Kidney (tissue), 13 donors: ENCODE measurements at regions not wholly inside any gene's neighbourhood (a gene's known extent, or its start where the extent isn't known, plus 50 kb on each side); places are given as distances from the start of the nearest gene placed in this dataset.
"Not testable (repeated sequence)": the region's sequence is repeated elsewhere in the genome, so short reads cannot be mapped to it uniquely, and the experiment has no call there.

Experiments
- DNase-seq, 5 donors: peaks; one replicate each; pipeline ENCODE4 v3.0.0-alpha.2; 2013 to 2020
- FAIRE-seq: peaks from 2 replicates; lab custom pipeline; 2012; peaks lifted over from hg19 to GRCh38; lab: Jason Lieb, UNC
- H3K27ac ChIP-seq, 2 donors: one replicate each; pipeline ENCODE4 v1.7.0; 2013; ENCODE audit warnings: low read depth in 2 of 2, low read length in 2 of 2, inconsistent platforms in 1 of 2
- H3K27me3 ChIP-seq: one replicate; pipeline ENCODE4 v1.7.1; 2013; ENCODE audit warnings: low read length, inconsistent platforms; ENCODE audit not compliant: control insufficient read depth, insufficient read depth
- H3K36me3 ChIP-seq, 3 donors: one replicate each; pipeline versions ENCODE4 v1.7.0 to v1.7.1; 2013; ENCODE audit warnings: low read length in 3 of 3, control low read depth in 1 of 3, inconsistent platforms in 1 of 3; ENCODE audit not compliant: insufficient read depth in 3 of 3, control insufficient read depth in 2 of 3
- H3K4me1 ChIP-seq, 3 donors: one replicate each; pipeline versions ENCODE4 v1.7.0 to v1.7.1; 2013; ENCODE audit warnings: low read length in 3 of 3, inconsistent platforms in 1 of 3, low read depth in 1 of 3; ENCODE audit not compliant: control insufficient read depth in 2 of 3, insufficient read depth in 2 of 3
- H3K4me3 ChIP-seq, 3 donors: one replicate each; pipeline versions ENCODE4 v1.7.0 to v1.8.1; 2013; ENCODE audit warnings: low read length in 3 of 3, control low read depth in 1 of 3, inconsistent platforms in 1 of 3
- H3K9ac ChIP-seq, 3 donors: one replicate each; pipeline versions ENCODE4 v1.7.0 to v1.7.1; 2013; ENCODE audit warnings: low read length in 3 of 3, control low read depth in 1 of 3, inconsistent platforms in 1 of 3
- H3K9me3 ChIP-seq, 3 donors: one replicate each; pipeline versions ENCODE4 v1.7.0 to v1.7.1; 2013; ENCODE audit warnings: low read length in 3 of 3, control low read depth in 1 of 3, inconsistent platforms in 1 of 3; ENCODE audit not compliant: control insufficient read depth in 2 of 3, insufficient read depth in 1 of 3
- CTCF ChIP-seq: IDR thresholded peaks from 3 replicates; pipeline ENCODE4 v1.5.1; 2012; ENCODE audit warnings: mild to moderate bottlenecking, moderate library complexity, borderline replicate concordance; ENCODE audit not compliant: insufficient read depth; ENCODE audit errors: extremely low read depth
- intact Hi-C: fragments of 100-400 bp; cut with DNase I; formaldehyde crosslinking; loops from one replicate; pipeline ENCODE4 v1.11.1; 2022
- donor health status: control.
- donor health status: control.
- donor health status: control.
- donor health status: control.
- donor health status: control.
- donor health status: DM: yes; HTN: yes; CAD: no.
- donor health status: Normal renal cell carcinoma (clear cell type).

- intact Hi-C loops: no loop called here
- DNase-seq (no peak), FAIRE-seq (no peak)
- H3K4me3 ChIP-seq: no peak overlapping the region
- no peaks in the 10 kb centered on the region for H3K36me3 ChIP-seq
- H3K27me3 ChIP-seq: no peaks in the 10 kb centered on the region
- TF ChIP-seq CTCF: no peak
- no peaks in the 10 kb centered on the region for H3K4me1 ChIP-seq
- H3K27ac ChIP-seq: no peak overlapping the region
- H3K9me3 ChIP-seq: no peaks in the 10 kb centered on the region
- no peak overlapping the region for H3K9ac ChIP-seq
Measured at GRCh38 chr3:35305406-35305805, 333.9 kb upstream of the ARPP21 start.

- FAIRE-seq (no peak), DNase-seq (no peak)
- intact Hi-C loops: no loop called here
Measured at GRCh38 chr3:35307296-35307695, 332.0 kb upstream of the ARPP21 start.

GRCh38 chr3:35316841-35317240 is 322.5 kb upstream of the ARPP21 start:
- H3K9me3 ChIP-seq, H3K27ac ChIP-seq, H3K36me3 ChIP-seq, DNase-seq, FAIRE-seq, H3K9ac ChIP-seq, H3K4me3 ChIP-seq, H3K27me3 ChIP-seq, intact Hi-C loops, H3K4me1 ChIP-seq: not testable (repeated sequence)

More at GRCh38 chr3:35307296-35307695, 332.0 kb upstream of the ARPP21 start:
- no peak for TF ChIP-seq CTCF
- Histone ChIP-seq H3K27me3 (no peaks in the 10 kb centered on the region), H3K4me1 (no peaks in the 10 kb centered on the region), H3K4me3 (no peak overlapping the region), H3K9ac (no peak overlapping the region), H3K9me3 (no peaks in the 10 kb centered on the region), H3K36me3 (no peaks in the 10 kb centered on the region), H3K27ac (no peak overlapping the region)

DNA sequence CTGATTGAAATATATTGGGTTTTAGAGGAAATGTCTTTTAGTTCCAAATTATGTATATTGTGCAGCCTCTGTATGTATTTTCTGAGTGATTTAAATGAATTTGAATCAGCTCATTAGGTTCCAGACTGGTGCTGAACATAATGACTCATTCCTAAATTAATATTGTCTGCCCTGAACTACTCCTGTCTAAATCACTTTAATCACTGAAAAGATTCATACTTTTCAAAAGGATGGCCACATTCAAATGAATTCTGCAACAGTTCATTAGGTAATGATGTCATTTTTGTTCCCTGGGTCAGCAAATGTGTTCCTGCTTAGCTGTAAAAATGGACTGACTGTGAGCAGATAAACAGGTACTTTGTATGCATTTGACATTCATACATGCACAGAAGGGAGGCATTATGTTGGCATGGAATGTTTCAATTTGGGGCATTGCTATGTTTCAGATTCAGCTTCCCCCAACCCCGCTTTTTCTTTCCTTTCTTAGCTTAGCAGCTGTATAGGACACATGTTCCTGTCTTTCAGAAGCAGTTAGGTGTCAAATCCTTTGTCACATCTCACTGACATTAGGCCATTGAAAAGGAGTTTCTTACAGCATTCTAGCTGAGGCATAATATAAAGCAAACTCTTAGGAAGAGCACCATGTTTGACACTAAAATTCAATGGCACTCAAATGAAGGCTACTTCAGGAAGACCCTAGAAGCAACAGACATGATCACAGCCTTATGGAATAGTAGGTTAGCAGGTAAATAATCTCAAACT is 318.5 kb upstream of the ARPP21 start:
- no peak for TF ChIP-seq CTCF
- no peak overlapping the region for H3K4me3 ChIP-seq
- DNase-seq (no peak), FAIRE-seq (no peak)
- no peak overlapping the region for H3K27ac ChIP-seq
- no peaks in the 10 kb centered on the region for H3K36me3 ChIP-seq
- H3K27me3 ChIP-seq: no peaks in the 10 kb centered on the region
- H3K4me1 ChIP-seq: no peaks in the 10 kb centered on the region
- H3K9me3 ChIP-seq: no peaks in the 10 kb centered on the region
- H3K9ac ChIP-seq: no peak overlapping the region
- intact Hi-C loops: no loop called here
